A673 (cell line): ENCODE measurements at regions not wholly inside any gene's neighbourhood (a gene's known extent, or its start where the extent isn't known, plus 50 kb on each side); places are given as distances from the start of the nearest gene placed in this dataset.

Experiments used
- BruUV-seq: library from RNA; stranded (reverse); fragments of 400-500 nt; replicated peaks from 2 replicates; lab custom pipeline; 2021; lab: Mats Ljungman, UMichigan
- CTCF ChIA-PET: fragments of 300-600 bp; sonication (Branson Sonifier 250); formaldehyde crosslinking; loops from one replicate; lab custom pipeline; 2022; ENCODE audit warnings: antibody characterized with exemption; lab: Charles Lee
- POLR2A ChIA-PET: fragments of 300-600 bp; sonication (Branson Sonifier 250); formaldehyde crosslinking; loops from one replicate; lab custom pipeline; 2022; ENCODE audit warnings: antibody characterized with exemption; ENCODE audit not compliant: low non-redundant PET; lab: Charles Lee
- DNase-seq: peaks from one replicate; pipeline ENCODE4 v3.0.0-alpha.2; 2015; ENCODE audit warnings: low spot score
- H3K27ac ChIP-seq: fragments of 200-600 bp; sonication (generic); 2 replicates; pipeline ENCODE4 v1.5.1; 2016; ENCODE audit warnings: mixed run types, low read depth, mild to moderate bottlenecking, mixed read lengths, antibody characterized with exemption, low read length; ENCODE audit not compliant: poor library complexity, severe bottlenecking
- H3K27me3 ChIP-seq: fragments of 200-600 bp; sonication (generic); replicated peaks from 2 replicates; pipeline ENCODE4 v1.6.1; 2017; ENCODE audit warnings: mixed run types, low read depth, mild to moderate bottlenecking, mixed read lengths, antibody characterized with exemption, low read length; ENCODE audit not compliant: insufficient read depth, poor library complexity
- H3K36me3 ChIP-seq: fragments of 200-600 bp; sonication (generic); 2 replicates; pipeline ENCODE4 v1.6.1; 2016; ENCODE audit warnings: mixed run types, mild to moderate bottlenecking, mixed read lengths, antibody characterized with exemption, low read length; ENCODE audit not compliant: insufficient read depth, poor library complexity, severe bottlenecking
- H3K4me1 ChIP-seq: fragments of 200-600 bp; sonication (generic); 2 replicates; pipeline ENCODE4 v1.6.1; 2017; ENCODE audit warnings: mixed run types, mild to moderate bottlenecking, mixed read lengths, antibody characterized with exemption, low read length; ENCODE audit not compliant: insufficient read depth, poor library complexity, severe bottlenecking
- H3K4me3 ChIP-seq: fragments of 200-600 bp; sonication (generic); 2 replicates; pipeline ENCODE4 v1.5.1; 2016; ENCODE audit warnings: low read depth, mixed run types, mild to moderate bottlenecking, mixed read lengths, low read length; ENCODE audit not compliant: poor library complexity, severe bottlenecking
- H3K9me3 ChIP-seq: fragments of 200-600 bp; sonication (generic); 2 replicates; pipeline ENCODE4 v1.6.1; 2016; ENCODE audit warnings: mixed run types, low read depth, mild to moderate bottlenecking, mixed read lengths, antibody characterized with exemption, low read length; ENCODE audit not compliant: poor library complexity, severe bottlenecking
- CTCF ChIP-seq: fragments of 300-800, 200-600 bp; sonication (generic); conservative IDR thresholded peaks from 2 replicates; pipeline ENCODE4 v1.5.1; 2017; ENCODE audit warnings: low read depth, mild to moderate bottlenecking, antibody characterized with exemption, low read length, moderate library complexity, mixed read lengths
- EZH2 ChIP-seq: fragments of 200-600 bp; sonication (generic); IDR thresholded peaks from 2 replicates; pipeline ENCODE4 v1.6.1; 2017; ENCODE audit warnings: borderline replicate concordance, low read depth, mild to moderate bottlenecking, mixed read lengths, antibody characterized with exemption, low read length; ENCODE audit not compliant: poor library complexity, severe bottlenecking
- intact Hi-C: fragments of 100-400 bp; cut with micrococcal nuclease; formaldehyde crosslinking; loops from one replicate; pipeline ENCODE4 v1.10.0; 2022; ENCODE audit not compliant: unreplicated experiment

GRCh38 chr15:81768773-81769172, 277.0 kb downstream of the MEX3B start:
- Histone ChIP-seq H3K4me3 (no peak overlapping the region), H3K27ac (no peak overlapping the region), H3K4me1 (no peaks in the 10 kb centered on the region), H3K36me3 (no peaks in the 10 kb centered on the region), H3K9me3 (no peaks in the 10 kb centered on the region), H3K27me3 (no peaks in the 10 kb centered on the region)
- no peak for TF ChIP-seq CTCF
- no peak for TF ChIP-seq EZH2
- ChIA-PET CTCF (no interaction called here), POLR2A (no interaction called here)
- DNase-seq: no peak
- intact Hi-C loops: no loop called here
- no TSS peak for BruUV-seq

- Histone ChIP-seq H3K36me3 (no peaks in the 10 kb centered on the region), H3K4me1 (no peaks in the 10 kb centered on the region), H3K4me3 (no peak overlapping the region), H3K27me3 (no peaks in the 10 kb centered on the region), H3K27ac (no peak overlapping the region), H3K9me3 (no peaks in the 10 kb centered on the region)
- ChIA-PET CTCF (no interaction called here), POLR2A (no interaction called here)
- TF ChIP-seq CTCF: no peak
- no peak for TF ChIP-seq EZH2
- no peak for DNase-seq
- intact Hi-C loops: no loop called here
- BruUV-seq: no TSS peak
Observed at GRCh38 chr15:81766829-81767475, 278.9 kb downstream of the MEX3B start.

GRCh38 chr15:81765816-81766215, 280.0 kb downstream of the MEX3B start:
- no TSS peak for BruUV-seq
- ChIA-PET CTCF (no interaction called here), POLR2A (no interaction called here)
- Histone ChIP-seq H3K36me3 (no peaks in the 10 kb centered on the region), H3K9me3 (no peaks in the 10 kb centered on the region), H3K4me3 (no peak overlapping the region), H3K4me1 (no peaks in the 10 kb centered on the region), H3K27me3 (no peaks in the 10 kb centered on the region), H3K27ac (no peak overlapping the region)
- DNase-seq: no peak
- TF ChIP-seq CTCF: no peak
- TF ChIP-seq EZH2: no peak
- intact Hi-C loops: no loop called here
